ENCODE measurements at regions not wholly inside any gene's neighbourhood (a gene's known extent, or its start where the extent isn't known, plus 50 kb on each side); places are given as distances from the start of the nearest gene placed in this dataset.

GRCh38 chr2:144094408-144095151 is 425.3 kb downstream of the ZEB2 start:
- DNase-seq (ENCODE audit: low read depth, low spot score), result no peak
- POLR2A ChIA-PET, result no interaction called here
- no peak for TF ChIP-seq CTCF (IDR thresholded peaks at IDR 0.05; ENCODE audit: low read depth, low read length)
- H3K4me3 ChIP-seq (ENCODE audit: low read depth, low read length), result no peak overlapping the region
- H3K9me3 ChIP-seq (ENCODE audit: control insufficient read depth, insufficient read depth, low read length), result no peaks in the 10 kb centered on the region
- CTCF ChIA-PET, result no interaction called here
- H3K27me3 ChIP-seq (ENCODE audit: control insufficient read depth, insufficient read depth, low read length), result no peaks in the 10 kb centered on the region
- H3K27ac ChIP-seq (ENCODE audit: low read depth, low read length), result no peak overlapping the region

- Histone ChIP-seq H3K27ac (ENCODE audit: low read depth, low read length) (no peak overlapping the region), H3K9me3 (ENCODE audit: control insufficient read depth, insufficient read depth, low read length) (no peaks in the 10 kb centered on the region), H3K4me3 (ENCODE audit: low read depth, low read length) (no peak overlapping the region), H3K27me3 (ENCODE audit: control insufficient read depth, insufficient read depth, low read length) (no peaks in the 10 kb centered on the region)
- no peak for TF ChIP-seq CTCF (IDR thresholded peaks at IDR 0.05; ENCODE audit: low read depth, low read length)
- ChIA-PET CTCF (no interaction called here), POLR2A (no interaction called here)
- DNase-seq (ENCODE audit: low read depth, low spot score), result no peak
These were observed 428.3 kb downstream of the ZEB2 start for GRCh38 chr2:144091622-144092021.

- no peak for TF ChIP-seq CTCF (IDR thresholded peaks at IDR 0.05; ENCODE audit: low read depth, low read length)
- Histone ChIP-seq H3K4me3 (ENCODE audit: low read depth, low read length) (no peak overlapping the region), H3K27me3 (ENCODE audit: control insufficient read depth, insufficient read depth, low read length) (no peaks in the 10 kb centered on the region), H3K27ac (ENCODE audit: low read depth, low read length) (no peak overlapping the region), H3K9me3 (ENCODE audit: control insufficient read depth, insufficient read depth, low read length) (no peaks in the 10 kb centered on the region)
- ChIA-PET CTCF (no interaction called here), POLR2A (no interaction called here)
- no peak for DNase-seq (ENCODE audit: low read depth, low spot score)
These were observed 431.1 kb downstream of the ZEB2 start for GRCh38 chr2:144088863-144089262.

GRCh38 chr2:144086965-144087364 is 433.0 kb downstream of the ZEB2 start:
- no peak for DNase-seq (ENCODE audit: low read depth, low spot score)
- TF ChIP-seq CTCF (IDR thresholded peaks at IDR 0.05; ENCODE audit: low read depth, low read length), result no peak
- POLR2A ChIA-PET, result no interaction called here
- no peak overlapping the region for H3K4me3 ChIP-seq (ENCODE audit: low read depth, low read length)
- CTCF ChIA-PET, result no interaction called here
- H3K27ac ChIP-seq (ENCODE audit: low read depth, low read length), result no peak overlapping the region
- no peaks in the 10 kb centered on the region for H3K9me3 ChIP-seq (ENCODE audit: control insufficient read depth, insufficient read depth, low read length)
- no peaks in the 10 kb centered on the region for H3K27me3 ChIP-seq (ENCODE audit: control insufficient read depth, insufficient read depth, low read length)

GRCh38 chr2:144085016-144085415 is 434.9 kb downstream of the ZEB2 start:
- TF ChIP-seq CTCF (IDR thresholded peaks at IDR 0.05; ENCODE audit: low read depth, low read length), result no peak
- POLR2A ChIA-PET, result no interaction called here
- Histone ChIP-seq H3K4me3 (ENCODE audit: low read depth, low read length) (no peak overlapping the region), H3K27me3 (ENCODE audit: control insufficient read depth, insufficient read depth, low read length) (no peaks in the 10 kb centered on the region), H3K9me3 (ENCODE audit: control insufficient read depth, insufficient read depth, low read length) (no peaks in the 10 kb centered on the region), H3K27ac (ENCODE audit: low read depth, low read length) (no peak overlapping the region)
- no peak for DNase-seq (ENCODE audit: low read depth, low spot score)
- CTCF ChIA-PET, result no interaction called here
